ENCODE measurements at regions not wholly inside any gene's neighbourhood (a gene's known extent, or its start where the extent isn't known, plus 50 kb on each side); places are given as distances from the start of the nearest gene placed in this dataset.

- H3K27me3 Mint-ChIP-seq: no peaks in the 10 kb centered on the region
- no peaks in the 10 kb centered on the region for H3K4me1 Mint-ChIP-seq
- ATAC-seq (ENCODE audit: low read depth) (no peak), DNase-seq (no peak)
- no peak overlapping the region for H3K27ac Mint-ChIP-seq
- no peaks in the 10 kb centered on the region for H3K36me3 Mint-ChIP-seq
- H3K9me3 Mint-ChIP-seq: no peaks in the 10 kb centered on the region
- no peak overlapping the region for H3K4me3 Mint-ChIP-seq
- POLR2A ChIA-PET: no interaction called here
These were observed 527.2 kb downstream of the FLRT2 start for GRCh38 chr14:86057018-86057667.

- Mint-ChIP-seq H3K9me3 (no peaks in the 10 kb centered on the region), H3K27me3 (no peaks in the 10 kb centered on the region), H3K27ac (no peak overlapping the region), H3K36me3 (no peaks in the 10 kb centered on the region), H3K4me3 (no peak overlapping the region), H3K4me1 (no peaks in the 10 kb centered on the region)
- DNase-seq (no peak), ATAC-seq (ENCODE audit: low read depth) (peak; percentile 60)
- POLR2A ChIA-PET: no interaction called here
These were observed 525.6 kb downstream of the FLRT2 start for GRCh38 chr14:86055512-86056075.

GRCh38 chr14:86052868-86053267 is 522.9 kb downstream of the FLRT2 start:
- H3K4me3 Mint-ChIP-seq: no peak overlapping the region
- no peak overlapping the region for H3K27ac Mint-ChIP-seq
- no peaks in the 10 kb centered on the region for H3K9me3 Mint-ChIP-seq
- DNase-seq (no peak), ATAC-seq (ENCODE audit: low read depth) (no peak)
- POLR2A ChIA-PET: no interaction called here
- no peaks in the 10 kb centered on the region for H3K4me1 Mint-ChIP-seq
- no peaks in the 10 kb centered on the region for H3K27me3 Mint-ChIP-seq
- no peaks in the 10 kb centered on the region for H3K36me3 Mint-ChIP-seq

GRCh38 chr14:86050757-86051156 is 520.8 kb downstream of the FLRT2 start:
- H3K4me1 Mint-ChIP-seq: no peaks in the 10 kb centered on the region
- no peak overlapping the region for H3K4me3 Mint-ChIP-seq
- no peaks in the 10 kb centered on the region for H3K27me3 Mint-ChIP-seq
- peaks cover 1% of the 10 kb centered on the region for H3K36me3 Mint-ChIP-seq
- no peaks in the 10 kb centered on the region for H3K9me3 Mint-ChIP-seq
- POLR2A ChIA-PET: no interaction called here
- H3K27ac Mint-ChIP-seq: no peak overlapping the region
- no peak for DNase-seq
- ATAC-seq (ENCODE audit: low read depth): no peak

DNA sequence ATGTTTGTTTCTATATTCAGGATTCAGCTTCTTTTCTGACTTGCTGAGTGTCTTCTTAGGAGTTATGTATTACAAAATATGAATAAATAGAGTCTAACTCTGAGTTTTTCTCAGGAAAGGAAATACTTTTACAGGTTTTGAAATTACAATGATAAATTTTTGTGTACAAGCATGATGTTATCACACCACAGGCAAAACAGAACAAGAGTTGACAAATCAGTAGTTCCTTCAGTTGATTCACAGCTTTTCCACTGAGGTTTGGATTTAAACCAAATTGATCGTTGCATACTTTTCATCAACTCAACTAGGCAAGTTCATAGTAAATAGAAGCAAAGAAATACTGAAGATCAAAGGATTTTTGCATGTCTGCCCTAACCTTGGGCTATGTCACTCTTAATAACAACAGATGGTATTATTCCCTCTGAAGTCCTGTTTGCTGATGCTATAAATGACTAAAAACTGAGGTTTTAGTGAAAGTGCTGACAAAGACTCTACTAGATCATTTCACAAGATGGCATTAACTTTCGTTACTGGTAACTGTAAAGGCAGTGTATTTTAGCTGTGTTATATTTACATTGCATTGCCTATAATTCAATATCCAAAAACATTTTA is 520.2 kb downstream of the FLRT2 start:
- no peak overlapping the region for H3K4me3 Mint-ChIP-seq
- no peaks in the 10 kb centered on the region for H3K4me1 Mint-ChIP-seq
- no peak for ATAC-seq (ENCODE audit: low read depth)
- POLR2A ChIA-PET: no interaction called here
- H3K9me3 Mint-ChIP-seq: no peaks in the 10 kb centered on the region
- DNase-seq: no peak
- H3K27me3 Mint-ChIP-seq: no peaks in the 10 kb centered on the region
- no peak overlapping the region for H3K27ac Mint-ChIP-seq
- peaks cover 1% of the 10 kb centered on the region for H3K36me3 Mint-ChIP-seq

DNA sequence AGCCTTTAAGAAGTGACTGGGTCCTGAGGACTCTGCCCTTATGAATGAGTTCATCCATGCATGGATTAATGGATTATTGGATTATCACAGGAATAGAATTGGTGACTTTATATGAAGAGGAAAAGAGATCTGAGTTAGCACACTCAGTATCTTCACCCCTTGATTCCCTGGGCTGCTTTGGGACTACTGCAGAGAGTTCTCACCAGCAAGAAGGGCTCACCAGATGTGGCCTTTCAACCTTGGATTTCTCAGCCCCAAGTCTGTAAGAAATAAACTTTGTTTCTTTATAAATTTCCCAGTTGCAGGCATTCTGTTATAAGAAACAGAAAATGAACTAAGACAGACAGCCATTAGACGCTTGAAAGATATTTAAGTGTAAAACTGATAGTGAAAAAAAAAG is 509.2 kb downstream of the FLRT2 start:
- Mint-ChIP-seq H3K9me3 (peaks cover 2% of the 10 kb centered on the region), H3K4me3 (no peak overlapping the region), H3K27ac (no peak overlapping the region), H3K4me1 (no peaks in the 10 kb centered on the region), H3K36me3 (no peaks in the 10 kb centered on the region), H3K27me3 (no peaks in the 10 kb centered on the region)
- ATAC-seq (ENCODE audit: low read depth) (no peak), DNase-seq (no peak)
- POLR2A ChIA-PET: no interaction called here

DNA sequence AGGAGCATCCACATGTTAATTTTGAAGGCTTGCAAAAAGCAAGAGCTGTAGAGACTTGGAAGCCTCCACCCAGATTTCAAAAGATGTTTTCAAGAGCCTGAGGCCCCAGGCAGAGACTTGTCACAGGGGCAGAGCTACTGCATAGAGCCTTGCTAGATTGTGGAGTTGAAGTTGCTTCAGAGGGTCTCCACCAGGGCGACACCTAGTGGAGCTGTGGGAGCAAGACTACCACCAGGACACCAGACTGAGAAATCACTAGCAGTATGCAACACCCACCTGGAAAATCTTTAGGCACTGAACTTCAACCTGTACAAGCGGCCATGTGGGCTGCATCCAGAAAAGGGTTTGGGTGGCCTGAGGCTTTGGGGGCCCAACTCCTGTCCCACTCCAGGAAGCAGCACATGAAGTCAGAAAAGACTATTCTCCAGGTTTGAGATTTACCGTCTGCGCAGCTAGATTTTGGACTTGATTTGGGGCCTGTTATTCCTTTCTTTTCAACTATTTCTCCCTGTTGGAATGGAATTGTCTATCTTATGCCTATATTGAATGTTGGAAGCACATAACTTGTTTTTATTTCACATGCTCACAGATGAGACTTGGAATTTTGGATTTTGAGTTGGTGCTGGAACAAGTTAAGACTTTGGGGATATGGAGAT is 508.6 kb downstream of the FLRT2 start:
- peak; percentile 41 for DNase-seq
- Mint-ChIP-seq H3K27me3 (no peaks in the 10 kb centered on the region), H3K9me3 (peaks cover 2% of the 10 kb centered on the region), H3K36me3 (no peaks in the 10 kb centered on the region), H3K27ac (no peak overlapping the region), H3K4me1 (no peaks in the 10 kb centered on the region), H3K4me3 (no peak overlapping the region)
- POLR2A ChIA-PET: no interaction called here
- ATAC-seq (ENCODE audit: low read depth): peak; percentile 70

DNA sequence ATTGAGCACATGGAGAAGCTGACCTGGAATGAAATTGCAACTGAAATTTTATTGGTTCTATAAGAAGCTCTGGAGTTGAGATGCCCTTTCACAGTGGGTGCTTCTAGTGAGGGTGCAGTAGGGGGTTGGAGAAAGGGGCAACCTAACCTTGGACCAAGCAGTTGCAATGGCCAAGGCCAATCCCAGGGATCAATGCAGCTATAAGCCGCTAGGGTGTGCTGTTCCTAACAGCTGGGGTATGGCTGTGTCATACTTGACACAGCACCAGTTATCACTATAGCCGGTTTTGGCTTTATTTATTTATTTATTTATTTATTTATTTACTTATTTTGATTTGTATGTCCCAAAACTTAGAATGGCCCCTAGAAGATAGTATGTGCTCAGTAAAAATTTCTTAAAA is 505.9 kb downstream of the FLRT2 start:
- ATAC-seq (ENCODE audit: low read depth): no peak
- H3K27ac Mint-ChIP-seq: no peak overlapping the region
- H3K27me3 Mint-ChIP-seq: no peaks in the 10 kb centered on the region
- no peaks in the 10 kb centered on the region for H3K36me3 Mint-ChIP-seq
- H3K9me3 Mint-ChIP-seq: no peaks in the 10 kb centered on the region
- DNase-seq: no peak
- POLR2A ChIA-PET: no interaction called here
- H3K4me1 Mint-ChIP-seq: peaks cover 4% of the 10 kb centered on the region
- no peak overlapping the region for H3K4me3 Mint-ChIP-seq

DNA sequence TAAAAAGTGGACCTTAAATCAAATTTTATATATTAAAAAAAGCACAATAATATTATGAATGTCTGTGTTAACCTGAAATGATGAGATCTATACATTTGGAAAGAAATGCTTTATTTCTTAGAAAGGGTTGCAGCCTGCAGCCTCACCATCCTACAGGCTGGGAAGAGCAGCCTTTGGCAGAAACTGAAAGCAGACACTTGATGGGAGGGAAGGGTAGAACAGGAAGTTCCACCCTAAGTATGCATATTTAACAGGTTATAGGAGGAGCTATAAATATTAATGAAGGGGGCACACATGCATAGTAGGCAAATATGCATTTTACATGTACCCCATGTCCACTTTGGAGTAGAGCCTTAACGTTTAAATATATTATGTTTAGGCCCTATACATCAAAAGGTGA is 498.0 kb downstream of the FLRT2 start:
- H3K36me3 Mint-ChIP-seq: no peaks in the 10 kb centered on the region
- H3K9me3 Mint-ChIP-seq: peaks cover 9% of the 10 kb centered on the region
- no peak overlapping the region for H3K4me3 Mint-ChIP-seq
- ATAC-seq (ENCODE audit: low read depth) (no peak), DNase-seq (no peak)
- peaks cover 4% of the 10 kb centered on the region for H3K4me1 Mint-ChIP-seq
- no peaks in the 10 kb centered on the region for H3K27me3 Mint-ChIP-seq
- no peak overlapping the region for H3K27ac Mint-ChIP-seq
- POLR2A ChIA-PET: no interaction called here

- POLR2A ChIA-PET: no interaction called here
- Mint-ChIP-seq H3K4me3 (no peak overlapping the region), H3K9me3 (peaks cover 9% of the 10 kb centered on the region), H3K27ac (no peak overlapping the region), H3K36me3 (no peaks in the 10 kb centered on the region), H3K27me3 (no peaks in the 10 kb centered on the region), H3K4me1 (peaks cover 4% of the 10 kb centered on the region)
- no peak for DNase-seq
- no peak for ATAC-seq (ENCODE audit: low read depth)
These were observed 497.2 kb downstream of the FLRT2 start for GRCh38 chr14:86027144-86027543.

GRCh38 chr14:86022031-86022629 is 492.2 kb downstream of the FLRT2 start:
- POLR2A ChIA-PET: no interaction called here

DNA sequence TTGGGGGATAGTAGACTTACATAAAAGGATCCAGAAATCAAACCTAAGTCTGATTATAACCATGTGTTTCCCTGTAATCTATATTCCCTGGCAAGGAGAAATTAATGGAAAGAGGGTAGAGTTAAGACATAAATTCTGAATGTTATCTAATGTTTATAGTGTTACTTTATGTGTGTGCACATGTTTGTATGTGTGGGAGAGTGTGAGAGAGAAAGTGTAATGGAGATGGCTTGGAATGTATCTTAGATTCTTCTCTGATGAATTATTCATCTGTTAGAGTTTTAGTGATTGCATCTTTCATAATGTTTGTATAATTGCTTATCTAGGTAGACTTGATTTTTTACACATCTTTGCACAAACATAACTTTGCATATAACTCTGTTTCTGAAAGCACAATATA is 490.9 kb downstream of the FLRT2 start:
- POLR2A ChIA-PET: no interaction called here
- no peak overlapping the region for H3K4me3 Mint-ChIP-seq
- no peak for DNase-seq
- no peaks in the 10 kb centered on the region for H3K36me3 Mint-ChIP-seq
- no peaks in the 10 kb centered on the region for H3K4me1 Mint-ChIP-seq
- H3K27ac Mint-ChIP-seq: no peak overlapping the region
- peaks cover 9% of the 10 kb centered on the region for H3K9me3 Mint-ChIP-seq
- ATAC-seq (ENCODE audit: low read depth): no peak
- no peaks in the 10 kb centered on the region for H3K27me3 Mint-ChIP-seq

More at GRCh38 chr14:86022031-86022629, 492.2 kb downstream of the FLRT2 start:
- Mint-ChIP-seq H3K4me3 (no peak overlapping the region), H3K27ac (no peak overlapping the region), H3K27me3 (no peaks in the 10 kb centered on the region), H3K9me3 (peaks cover 9% of the 10 kb centered on the region), H3K36me3 (no peaks in the 10 kb centered on the region), H3K4me1 (no peaks in the 10 kb centered on the region)
- ATAC-seq (ENCODE audit: low read depth) (no peak), DNase-seq (no peak)

DNA sequence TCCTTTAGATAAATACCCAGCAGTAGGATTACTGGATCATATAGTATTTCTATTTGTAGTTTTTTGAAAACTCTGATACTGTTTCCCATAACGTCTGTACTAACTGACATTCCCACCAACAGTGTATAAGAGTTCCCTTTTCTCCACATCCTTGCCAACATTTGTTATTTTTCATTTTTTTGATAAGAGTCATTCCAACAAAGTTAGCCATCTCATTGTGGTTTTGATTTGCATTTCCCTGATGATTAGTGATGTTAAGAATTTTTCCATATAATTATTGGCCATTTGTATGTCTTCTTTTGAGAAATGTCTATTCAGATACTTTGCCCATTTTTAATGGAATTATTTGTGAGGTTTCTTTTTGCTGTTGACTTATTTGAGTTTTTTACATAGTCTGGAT is 486.0 kb downstream of the FLRT2 start:
- no peaks in the 10 kb centered on the region for H3K27me3 Mint-ChIP-seq
- DNase-seq: no peak

DNA sequence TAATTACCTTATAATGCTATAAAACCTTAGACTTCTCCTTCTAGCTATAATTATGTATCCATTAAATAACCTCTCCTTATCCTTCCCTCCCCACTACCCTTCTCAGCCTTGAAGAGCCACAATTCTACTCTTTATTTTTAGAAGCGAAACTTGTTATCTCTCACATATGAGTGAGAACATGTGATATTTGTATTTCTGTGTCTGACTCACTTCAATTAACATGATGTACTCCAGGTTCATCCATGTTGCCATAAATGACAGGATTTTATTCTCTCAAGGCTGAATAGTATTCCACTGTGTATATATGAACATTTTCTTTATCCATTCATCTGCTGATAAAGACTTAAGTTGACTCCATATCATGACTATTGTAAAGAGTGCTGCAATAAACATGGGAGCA is 485.6 kb downstream of the FLRT2 start:
- no peak for ATAC-seq (ENCODE audit: low read depth)
- H3K36me3 Mint-ChIP-seq: no peaks in the 10 kb centered on the region
- no peak for DNase-seq
- H3K4me1 Mint-ChIP-seq: no peaks in the 10 kb centered on the region
- no peak overlapping the region for H3K27ac Mint-ChIP-seq
- H3K9me3 Mint-ChIP-seq: peaks cover 3% of the 10 kb centered on the region
- POLR2A ChIA-PET: no interaction called here
- no peak overlapping the region for H3K4me3 Mint-ChIP-seq
- H3K27me3 Mint-ChIP-seq: no peaks in the 10 kb centered on the region

More for the DNA sequence above, 486.0 kb downstream of the FLRT2 start:
- Mint-ChIP-seq H3K4me3 (no peak overlapping the region), H3K36me3 (no peaks in the 10 kb centered on the region), H3K9me3 (peaks cover 4% of the 10 kb centered on the region), H3K4me1 (no peaks in the 10 kb centered on the region), H3K27ac (no peak overlapping the region)
- POLR2A ChIA-PET: no interaction called here
- ATAC-seq (ENCODE audit: low read depth): no peak
